HG03439 (cell line): ENCODE measurements at regions not wholly inside any gene's neighbourhood (a gene's known extent, or its start where the extent isn't known, plus 50 kb on each side); places are given as distances from the start of the nearest gene placed in this dataset.
"Not testable (repeated sequence)": the region's sequence is repeated elsewhere in the genome, so short reads cannot be mapped to it uniquely, and the experiment has no call there.

Experiments
- ATAC-seq: cut with Tn5 transposase; IDR thresholded peaks from one replicate; pipeline ENCODE4 v1.9.1; 2021; ENCODE audit warnings: mild to moderate bottlenecking, moderate library complexity; ENCODE audit not compliant: unreplicated experiment

- ATAC-seq = no peak
Observed at GRCh38 chr14:84282618-84283017, 1247.3 kb upstream of the FLRT2 start.

- ATAC-seq = no peak
Observed at GRCh38 chr14:84288781-84289180, 1241.2 kb upstream of the FLRT2 start.

- ATAC-seq = no peak
Observed at GRCh38 chr14:84298663-84299195, 1231.2 kb upstream of the FLRT2 start.

- no peak for ATAC-seq
Observed at GRCh38 chr14:84303140-84303539, 1226.8 kb upstream of the FLRT2 start.

- no peak for ATAC-seq
Observed at GRCh38 chr14:84312551-84312950, 1217.4 kb upstream of the FLRT2 start.

- ATAC-seq = no peak
Observed at GRCh38 chr14:84323450-84323849, 1206.5 kb upstream of the FLRT2 start.

GRCh38 chr14:84323978-84324377, 1206.0 kb upstream of the FLRT2 start:
- ATAC-seq = no peak

- ATAC-seq = no peak
Observed at GRCh38 chr14:84336433-84336832, 1193.5 kb upstream of the FLRT2 start.

- ATAC-seq = no peak
Observed at GRCh38 chr14:84340938-84341337, 1189.0 kb upstream of the FLRT2 start.

- not testable (repeated sequence) for ATAC-seq
Observed at GRCh38 chr14:84341867-84342266, 1188.1 kb upstream of the FLRT2 start.

- ATAC-seq = no peak
Observed at GRCh38 chr14:84343656-84344055, 1186.3 kb upstream of the FLRT2 start.

- ATAC-seq = no peak
Observed at GRCh38 chr14:84351646-84352045, 1178.3 kb upstream of the FLRT2 start.

- ATAC-seq = no peak
Observed at GRCh38 chr14:84361476-84361875, 1168.5 kb upstream of the FLRT2 start.

GRCh38 chr14:84375235-84375634, 1154.7 kb upstream of the FLRT2 start:
- no peak for ATAC-seq

- ATAC-seq = no peak
Observed at GRCh38 chr14:84390010-84390409, 1139.9 kb upstream of the FLRT2 start.

GRCh38 chr14:84397631-84398030, 1132.3 kb upstream of the FLRT2 start:
- no peak for ATAC-seq

- ATAC-seq = no peak
Observed at GRCh38 chr14:84399296-84399910, 1130.5 kb upstream of the FLRT2 start.

GRCh38 chr14:84401631-84402030, 1128.3 kb upstream of the FLRT2 start:
- ATAC-seq = no peak

- ATAC-seq = no peak
Observed at GRCh38 chr14:84403585-84403984, 1126.4 kb upstream of the FLRT2 start.

GRCh38 chr14:84404246-84404645, 1125.7 kb upstream of the FLRT2 start:
- no peak for ATAC-seq

GRCh38 chr14:84409435-84409834, 1120.5 kb upstream of the FLRT2 start:
- no peak for ATAC-seq

GRCh38 chr14:84410344-84410743, 1119.6 kb upstream of the FLRT2 start:
- ATAC-seq = no peak

GRCh38 chr14:84420221-84420620, 1109.7 kb upstream of the FLRT2 start:
- no peak for ATAC-seq
